DOHH2 (cell line): ENCODE measurements at regions not wholly inside any gene's neighbourhood (a gene's known extent, or its start where the extent isn't known, plus 50 kb on each side); places are given as distances from the start of the nearest gene placed in this dataset.

Source experiments
- H3F3A ChIP-seq: fragments of 200-600 bp; sonication (generic), shearing (Covaris generic); 2 replicates; pipeline ENCODE4 v1.6.0; 2016; ENCODE audit warnings: antibody characterized with exemption, mild to moderate bottlenecking; ENCODE audit not compliant: control insufficient read depth, insufficient read depth
- H3K27ac ChIP-seq: fragments of 200-600 bp; sonication (generic); 2 replicates; pipeline ENCODE4 v1.5.1; 2014; ENCODE audit warnings: low read depth, mild to moderate bottlenecking, low read length, moderate library complexity
- H3K27me3 ChIP-seq: fragments of 200-600 bp; sonication (generic); 2 replicates; pipeline ENCODE4 v1.6.1; 2014; ENCODE audit warnings: mild to moderate bottlenecking, low read length, mixed read lengths; ENCODE audit not compliant: control insufficient read depth
- H3K36me3 ChIP-seq: fragments of 200-600 bp; sonication (generic); 2 replicates; pipeline ENCODE4 v1.6.1; 2014; ENCODE audit warnings: mild to moderate bottlenecking, low read length, moderate library complexity, mixed read lengths; ENCODE audit not compliant: control insufficient read depth
- H3K4me1 ChIP-seq: fragments of 200-600 bp; sonication (generic); 2 replicates; pipeline ENCODE4 v1.6.1; 2014; ENCODE audit warnings: mild to moderate bottlenecking, low read length, mixed read lengths; ENCODE audit not compliant: control insufficient read depth
- H3K4me2 ChIP-seq: fragments of 200-600 bp; sonication (generic); 2 replicates; pipeline ENCODE4 v1.6.0; 2014; ENCODE audit warnings: mild to moderate bottlenecking, low read length, moderate library complexity
- H3K4me3 ChIP-seq: fragments of 200-600 bp; sonication (generic); 2 replicates; pipeline ENCODE4 v1.5.1; 2014; ENCODE audit warnings: mild to moderate bottlenecking, low read length, mixed read lengths
- H3K79me2 ChIP-seq: fragments of 200-600 bp; sonication (generic); 2 replicates; pipeline ENCODE4 v1.6.1; 2014; ENCODE audit warnings: mild to moderate bottlenecking, low read length, mixed read lengths; ENCODE audit not compliant: control insufficient read depth
- H3K9me2 ChIP-seq: fragments of 200-600 bp; sonication (generic); replicated peaks from 2 replicates; pipeline ENCODE4 v1.6.1; 2014; ENCODE audit warnings: mild to moderate bottlenecking, low read length, mixed read lengths; ENCODE audit not compliant: control insufficient read depth
- H3K9me3 ChIP-seq: fragments of 200-600 bp; sonication (generic); 2 replicates; pipeline ENCODE4 v1.6.1; 2014; ENCODE audit warnings: antibody characterized with exemption, low read length, mixed read lengths; ENCODE audit not compliant: control insufficient read depth, insufficient read depth
- H4K20me1 ChIP-seq: fragments of 200-600 bp; sonication (generic); 2 replicates; pipeline ENCODE4 v1.6.0; 2014; ENCODE audit warnings: low read depth, mild to moderate bottlenecking, antibody characterized with exemption, low read length, moderate library complexity; ENCODE audit not compliant: control insufficient read depth, insufficient read depth
- CTCF ChIP-seq: fragments of 200-600 bp; sonication (generic); IDR thresholded peaks from one replicate; pipeline ENCODE4 v1.5.1; 2014; ENCODE audit warnings: antibody characterized with exemption, mild to moderate bottlenecking, low read depth, low read length; ENCODE audit not compliant: poor library complexity, severe bottlenecking
- EZH2phosphoT487 ChIP-seq: fragments of 200-600 bp; sonication (generic); IDR thresholded peaks from 2 replicates; pipeline ENCODE4 v1.6.1; 2017; ENCODE audit warnings: borderline replicate concordance, mild to moderate bottlenecking, antibody characterized with exemption, low read length, moderate library complexity, mixed read lengths

GRCh38 chr14:101482066-101482465 lies 79.2 kb upstream of the DIO3 start:
- H3K9me2 ChIP-seq, result no peaks in the 10 kb centered on the region
- no peaks in the 10 kb centered on the region for H4K20me1 ChIP-seq
- H3K27me3 ChIP-seq, result 0 out of 2 replicates have a peak, but pooled peaks cover 3% of the 10 kb centered on the region
- H3K4me2 ChIP-seq, result no peak overlapping the region
- no peak overlapping the region for H3K4me3 ChIP-seq
- 0 out of 2 replicates have a peak, but pooled peaks cover 3% of the 10 kb centered on the region for H3K4me1 ChIP-seq
- no peaks in the 10 kb centered on the region for H3K79me2 ChIP-seq
- no peaks in the 10 kb centered on the region for H3K36me3 ChIP-seq
- no peak for TF ChIP-seq EZH2phosphoT487
- no peak for TF ChIP-seq CTCF
- no peaks in the 10 kb centered on the region for H3F3A ChIP-seq
- peaks cover 9% of the 10 kb centered on the region; the same call in 1 of the 2 replicates for H3K9me3 ChIP-seq
- no peak overlapping the region for H3K27ac ChIP-seq

- H3K9me2 ChIP-seq, result no peaks in the 10 kb centered on the region
- H3F3A ChIP-seq, result no peaks in the 10 kb centered on the region
- H4K20me1 ChIP-seq, result no peaks in the 10 kb centered on the region
- H3K27me3 ChIP-seq, result 0 out of 2 replicates have a peak, but pooled peaks cover 3% of the 10 kb centered on the region
- no peaks in the 10 kb centered on the region for H3K79me2 ChIP-seq
- no peak overlapping the region for H3K4me2 ChIP-seq
- peaks cover 10% of the 10 kb centered on the region; the same call in 1 of the 2 replicates for H3K9me3 ChIP-seq
- 0 out of 2 replicates have a peak, but pooled peaks cover 3% of the 10 kb centered on the region for H3K4me1 ChIP-seq
- H3K27ac ChIP-seq, result no peak overlapping the region
- H3K4me3 ChIP-seq, result no peak overlapping the region
- TF ChIP-seq EZH2phosphoT487 (no peak), CTCF (no peak)
- H3K36me3 ChIP-seq, result no peaks in the 10 kb centered on the region
These were observed 77.5 kb upstream of the DIO3 start for GRCh38 chr14:101483829-101484228.

DNA sequence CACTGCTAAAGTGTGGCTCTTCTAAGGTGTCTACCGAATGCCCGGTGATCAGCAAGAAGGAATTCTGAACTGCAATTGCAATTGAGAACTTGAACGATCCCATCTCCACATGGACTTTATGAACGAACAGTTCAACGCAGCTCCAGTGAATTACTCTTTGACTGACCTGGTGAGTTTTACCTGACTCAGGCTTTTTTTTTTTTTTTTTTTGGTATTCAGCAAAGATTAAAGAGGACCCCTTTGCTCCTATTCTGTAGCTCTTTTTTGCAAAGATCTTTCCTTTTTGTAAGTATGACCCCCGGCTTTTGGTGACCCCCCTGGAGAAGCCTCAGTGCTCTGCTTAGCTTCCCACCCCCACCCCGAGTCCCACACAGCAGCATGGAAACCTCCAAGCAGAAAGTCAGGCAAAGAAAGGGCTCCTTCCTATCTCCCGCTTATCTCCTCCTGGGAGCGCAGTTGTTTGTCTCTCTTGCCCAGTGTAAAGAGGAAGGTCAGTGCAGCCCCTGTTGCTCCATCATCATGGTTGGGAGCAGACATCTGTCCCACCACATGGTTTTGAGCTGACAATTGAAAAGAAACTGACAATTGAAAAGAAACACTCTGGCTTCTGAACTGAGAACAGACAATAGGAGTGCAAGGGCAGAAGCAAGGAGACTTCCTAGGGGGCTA lies 72.1 kb upstream of the DIO3 start:
- Histone ChIP-seq H4K20me1 (no peaks in the 10 kb centered on the region), H3K9me3 (peaks cover 12% of the 10 kb centered on the region; the same call in 1 of the 2 replicates), H3K79me2 (no peaks in the 10 kb centered on the region), H3K27me3 (0 out of 2 replicates have a peak, but pooled peaks cover 3% of the 10 kb centered on the region), H3K4me2 (no peak overlapping the region), H3K4me1 (no peaks in the 10 kb centered on the region), H3K27ac (no peak overlapping the region), H3K4me3 (no peak overlapping the region), H3K36me3 (no peaks in the 10 kb centered on the region), H3K9me2 (no peaks in the 10 kb centered on the region), H3F3A (no peaks in the 10 kb centered on the region)
- TF ChIP-seq EZH2phosphoT487 (no peak), CTCF (no peak)
